ENCODE measurements at regions not wholly inside any gene's neighbourhood (a gene's known extent, or its start where the extent isn't known, plus 50 kb on each side); places are given as distances from the start of the nearest gene placed in this dataset.

DNA sequence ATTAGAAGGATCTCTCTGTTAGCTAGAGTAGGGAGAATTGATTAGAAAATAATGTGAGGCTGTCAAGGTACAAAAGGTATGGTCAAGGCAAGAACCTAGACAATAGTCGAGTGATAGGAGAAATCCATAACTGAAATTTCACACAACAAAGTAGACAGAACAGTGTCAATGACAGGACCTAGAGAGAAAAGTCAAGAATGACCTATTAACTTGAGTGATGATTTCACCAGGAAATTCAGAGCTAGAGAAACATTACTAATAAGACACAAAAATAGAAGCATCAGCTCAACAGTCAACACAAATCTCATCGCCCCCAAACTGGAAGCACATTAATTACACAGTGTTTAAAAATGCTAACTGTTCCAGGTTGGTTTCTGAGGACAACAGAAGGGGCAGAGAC lies 532.4 kb downstream of the CDH10 start (continued):
- TF ChIP-seq, protein P1, sequence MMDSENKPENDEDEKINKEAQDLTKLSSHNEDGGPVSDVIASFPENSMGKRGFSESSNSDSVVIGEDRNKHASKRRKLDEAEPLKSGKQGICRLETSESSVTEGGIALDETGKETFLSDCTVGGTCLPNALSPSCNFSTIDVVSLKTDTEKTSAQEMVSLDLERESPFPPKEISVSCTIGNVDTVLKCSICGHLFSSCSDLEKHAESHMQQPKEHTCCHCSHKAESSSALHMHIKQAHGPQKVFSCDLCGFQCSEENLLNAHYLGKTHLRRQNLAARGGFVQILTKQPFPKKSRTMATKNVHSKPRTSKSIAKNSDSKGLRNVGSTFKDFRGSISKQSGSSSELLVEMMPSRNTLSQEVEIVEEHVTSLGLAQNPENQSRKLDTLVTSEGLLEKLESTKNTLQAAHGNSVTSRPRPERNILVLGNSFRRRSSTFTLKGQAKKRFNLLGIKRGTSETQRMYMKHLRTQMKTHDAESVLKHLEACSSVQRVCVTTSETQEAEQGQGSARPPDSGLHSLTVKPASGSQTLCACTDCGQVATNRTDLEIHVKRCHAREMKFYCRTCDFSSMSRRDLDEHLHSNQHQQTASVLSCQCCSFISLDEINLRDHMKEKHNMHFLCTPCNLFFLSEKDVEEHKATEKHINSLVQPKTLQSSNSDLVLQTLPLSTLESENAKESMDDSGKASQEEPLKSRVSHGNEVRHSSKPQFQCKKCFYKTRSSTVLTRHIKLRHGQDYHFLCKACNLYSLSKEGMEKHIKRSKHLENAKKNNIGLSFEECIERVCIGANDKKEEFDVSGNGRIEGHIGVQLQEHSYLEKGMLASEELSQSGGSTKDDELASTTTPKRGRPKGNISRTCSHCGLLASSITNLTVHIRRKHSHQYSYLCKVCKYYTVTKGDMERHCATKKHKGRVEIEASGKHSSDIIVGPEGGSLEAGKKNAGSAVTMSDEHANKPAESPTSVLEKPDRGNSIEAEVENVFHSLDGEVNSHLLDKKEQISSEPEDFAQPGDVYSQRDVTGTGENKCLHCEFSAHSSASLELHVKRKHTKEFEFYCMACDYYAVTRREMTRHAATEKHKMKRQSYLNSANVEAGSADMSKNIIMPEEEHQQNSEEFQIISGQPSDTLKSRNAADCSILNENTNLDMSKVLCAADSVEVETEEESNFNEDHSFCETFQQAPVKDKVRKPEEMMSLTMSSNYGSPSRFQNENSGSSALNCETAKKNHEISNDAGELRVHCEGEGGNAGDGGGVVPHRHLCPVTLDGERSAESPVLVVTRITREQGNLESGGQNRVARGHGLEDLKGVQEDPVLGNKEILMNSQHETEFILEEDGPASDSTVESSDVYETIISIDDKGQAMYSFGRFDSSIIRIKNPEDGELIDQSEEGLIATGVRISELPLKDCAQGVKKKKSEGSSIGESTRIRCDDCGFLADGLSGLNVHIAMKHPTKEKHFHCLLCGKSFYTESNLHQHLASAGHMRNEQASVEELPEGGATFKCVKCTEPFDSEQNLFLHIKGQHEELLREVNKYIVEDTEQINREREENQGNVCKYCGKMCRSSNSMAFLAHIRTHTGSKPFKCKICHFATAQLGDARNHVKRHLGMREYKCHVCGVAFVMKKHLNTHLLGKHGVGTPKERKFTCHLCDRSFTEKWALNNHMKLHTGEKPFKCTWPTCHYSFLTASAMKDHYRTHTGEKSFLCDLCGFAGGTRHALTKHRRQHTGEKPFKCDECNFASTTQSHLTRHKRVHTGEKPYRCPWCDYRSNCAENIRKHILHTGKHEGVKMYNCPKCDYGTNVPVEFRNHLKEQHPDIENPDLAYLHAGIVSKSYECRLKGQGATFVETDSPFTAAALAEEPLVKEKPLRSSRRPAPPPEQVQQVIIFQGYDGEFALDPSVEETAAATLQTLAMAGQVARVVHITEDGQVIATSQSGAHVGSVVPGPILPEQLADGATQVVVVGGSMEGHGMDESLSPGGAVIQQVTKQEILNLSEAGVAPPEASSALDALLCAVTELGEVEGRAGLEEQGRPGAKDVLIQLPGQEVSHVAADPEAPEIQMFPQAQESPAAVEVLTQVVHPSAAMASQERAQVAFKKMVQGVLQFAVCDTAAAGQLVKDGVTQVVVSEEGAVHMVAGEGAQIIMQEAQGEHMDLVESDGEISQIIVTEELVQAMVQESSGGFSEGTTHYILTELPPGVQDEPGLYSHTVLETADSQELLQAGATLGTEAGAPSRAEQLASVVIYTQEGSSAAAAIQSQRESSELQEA (CRISPR knock-in tag; IDR thresholded peaks at IDR 0.05; ENCODE audit: not compliant biosample characterization) = no peak
- no peak for TF ChIP-seq ZNF205 (CRISPR knock-in tag; IDR thresholded peaks at IDR 0.05)

DNA sequence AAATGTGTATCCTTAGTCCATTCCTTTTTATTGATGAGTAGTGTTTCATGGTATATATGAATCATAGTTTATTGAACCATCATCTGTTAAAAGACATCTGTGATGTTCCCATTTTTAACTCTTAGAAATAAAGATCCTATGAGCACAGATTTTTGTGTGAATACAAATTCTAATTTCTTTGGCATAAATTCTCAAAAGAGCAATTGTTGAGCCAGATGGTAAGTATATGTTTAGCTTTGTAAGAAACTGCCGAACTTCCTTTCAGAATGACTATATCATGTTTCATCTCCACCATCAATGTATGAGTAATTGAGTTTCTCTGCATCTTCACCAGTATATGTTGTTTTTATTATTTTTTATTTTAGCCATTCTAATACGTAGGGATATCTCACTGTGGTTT lies 526.4 kb downstream of the CDH10 start:
- no peak for ATAC-seq
- no peak for FAIRE-seq
- ChIA-PET CTCF (ENCODE audit: low intra/inter-chr PET ratio, low total read pairs) (no interaction called here), POLR2A (no interaction called here)
- no peak overlapping the region for H3K9ac ChIP-seq (ENCODE audit: insufficient read depth, low read depth, low read length)
- peaks cover 30% of the 10 kb centered on the region for H3K9me3 ChIP-seq (ENCODE audit: low read length)
- no peak overlapping the region for H2AFZ ChIP-seq (ENCODE audit: low read length)
- DNase-seq (ENCODE audit: low spot score) = no peak
- no peaks in the 10 kb centered on the region for H3K79me2 ChIP-seq (ENCODE audit: insufficient read depth, low read length)
- BruUV-seq (replicated peaks) = no TSS peak
- TF ChIP-seq ZNF841 (CRISPR knock-in tag; IDR thresholded peaks at IDR 0.05; ENCODE audit: borderline replicate concordance) (no peak), ZNF350 (CRISPR knock-in tag; IDR thresholded peaks at IDR 0.05; ENCODE audit: borderline replicate concordance, low read depth) (no peak), ZNF720 (CRISPR knock-in tag; IDR thresholded peaks at IDR 0.05) (no peak), MATR3 (CRISPR knock-in tag; IDR thresholded peaks at IDR 0.05) (no peak)
- TF ChIP-seq, protein P2, sequence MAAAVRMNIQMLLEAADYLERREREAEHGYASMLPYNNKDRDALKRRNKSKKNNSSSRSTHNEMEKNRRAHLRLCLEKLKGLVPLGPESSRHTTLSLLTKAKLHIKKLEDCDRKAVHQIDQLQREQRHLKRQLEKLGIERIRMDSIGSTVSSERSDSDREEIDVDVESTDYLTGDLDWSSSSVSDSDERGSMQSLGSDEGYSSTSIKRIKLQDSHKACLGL (CRISPR knock-in tag; IDR thresholded peaks at IDR 0.05) = no peak
- no peak overlapping the region for H3K27ac ChIP-seq (ENCODE audit: extremely low read length, insufficient read depth, low read length)
- H3K4me1 ChIP-seq (ENCODE audit: insufficient read depth, low read length) = no peaks in the 10 kb centered on the region
- 4% methylated on average over 2 of the region's 2 CpGs for WGBS (ENCODE audit: low lambda C conversion rate)
- no peaks in the 10 kb centered on the region for H3K27me3 ChIP-seq (ENCODE audit: control insufficient read depth in 1 of 2, insufficient read depth in 2 of 2, low read length in 2 of 2)
- intact Hi-C loops (cut with micrococcal nuclease; ENCODE audit: unreplicated experiment) (no loop called here), in situ Hi-C loops (cut with HindIII; ENCODE audit: extremely low pct_ligation_motif_present, low pct_unique_long_range_greater_than_20kb) (no loop called here)
- no peak overlapping the region for H3K4me3 ChIP-seq (replicated peaks in 1 of 3; ENCODE audit: insufficient read depth in 1 of 3, low read depth in 2 of 3, low read length in 3 of 3)
- no peaks in the 10 kb centered on the region for H3K36me3 ChIP-seq (replicated peaks in 1 of 2; ENCODE audit: control insufficient read depth in 1 of 2, insufficient read depth in 2 of 2, low read length in 2 of 2)
- H3K4me2 ChIP-seq (ENCODE audit: low read depth, low read length) = no peak overlapping the region
- no peaks in the 10 kb centered on the region for H4K20me1 ChIP-seq (ENCODE audit: insufficient read depth, low read length)

Measured in HepG2 (cell line).